ENCODE measurements at regions not wholly inside any gene's neighbourhood (a gene's known extent, or its start where the extent isn't known, plus 50 kb on each side); places are given as distances from the start of the nearest gene placed in this dataset.

GRCh38 chr10:33746836-33747268 is 412.4 kb upstream of the NRP1 start:
- no peak for TF ChIP-seq CTCF (IDR thresholded peaks at IDR 0.05)
- no peak for TF ChIP-seq POLR2A (IDR thresholded peaks at IDR 0.05)
